NCI-H187 treated with DMSO at 0.1 percent for 48 hours (cell line): ENCODE measurements at regions not wholly inside any gene's neighbourhood (a gene's known extent, or its start where the extent isn't known, plus 50 kb on each side); places are given as distances from the start of the nearest gene placed in this dataset.
"Not testable (repeated sequence)": the region's sequence is repeated elsewhere in the genome, so short reads cannot be mapped to it uniquely, and the experiment has no call there.

Experiments
- DNase-seq: peaks from one replicate; lab custom pipeline; 2025; lab: John Stamatoyannopoulos, UW

- no peak for DNase-seq
These were observed 1286.9 kb downstream of the EPHA7 start for GRCh38 chr6:92132457-92132856.

GRCh38 chr6:92130944-92131343 lies 1288.4 kb downstream of the EPHA7 start:
- no peak for DNase-seq

DNA sequence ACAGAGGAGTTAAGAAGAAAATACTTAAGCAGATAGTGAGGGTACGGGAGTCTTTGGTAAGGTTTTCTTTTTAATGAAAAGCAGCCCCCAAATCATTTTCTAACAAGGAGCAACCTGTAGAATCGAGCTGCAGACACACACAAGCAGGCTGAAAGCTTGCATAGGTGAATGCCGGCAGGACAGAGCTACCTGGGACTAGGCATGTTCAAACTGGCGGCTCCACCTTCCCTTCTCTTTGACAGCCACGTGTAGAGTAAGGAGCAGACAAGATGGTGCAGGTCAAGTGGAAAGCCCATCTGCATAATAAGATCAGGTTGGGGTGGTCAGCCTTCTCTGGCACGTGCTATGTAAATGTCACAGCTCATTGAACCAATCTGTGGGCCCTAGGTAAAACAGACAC lies 1292.4 kb downstream of the EPHA7 start:
- DNase-seq: no peak

- DNase-seq: no peak
These were observed 1293.3 kb downstream of the EPHA7 start for GRCh38 chr6:92126088-92126487.

DNA sequence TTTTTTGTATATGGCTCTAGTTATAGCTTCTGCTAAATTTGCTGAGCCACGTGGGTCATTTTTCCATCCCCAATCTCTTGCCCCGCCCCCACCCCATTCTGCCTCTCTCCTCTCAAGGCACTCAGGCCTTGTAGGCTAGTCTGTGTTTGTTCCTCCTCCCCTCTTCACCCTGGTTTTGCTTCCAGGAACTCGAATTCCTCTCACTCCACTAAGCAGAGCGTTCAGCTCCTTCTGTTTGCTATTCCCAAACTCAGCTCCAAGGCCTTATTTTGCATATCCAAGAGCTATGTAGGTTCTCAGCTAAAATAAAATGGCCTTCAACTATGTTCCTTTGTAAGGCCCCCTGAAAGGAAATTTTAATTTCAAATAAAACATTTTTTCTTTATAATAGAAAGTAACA lies 1293.7 kb downstream of the EPHA7 start:
- no peak for DNase-seq

GRCh38 chr6:92124200-92124651 lies 1295.1 kb downstream of the EPHA7 start:
- DNase-seq: no peak

DNA sequence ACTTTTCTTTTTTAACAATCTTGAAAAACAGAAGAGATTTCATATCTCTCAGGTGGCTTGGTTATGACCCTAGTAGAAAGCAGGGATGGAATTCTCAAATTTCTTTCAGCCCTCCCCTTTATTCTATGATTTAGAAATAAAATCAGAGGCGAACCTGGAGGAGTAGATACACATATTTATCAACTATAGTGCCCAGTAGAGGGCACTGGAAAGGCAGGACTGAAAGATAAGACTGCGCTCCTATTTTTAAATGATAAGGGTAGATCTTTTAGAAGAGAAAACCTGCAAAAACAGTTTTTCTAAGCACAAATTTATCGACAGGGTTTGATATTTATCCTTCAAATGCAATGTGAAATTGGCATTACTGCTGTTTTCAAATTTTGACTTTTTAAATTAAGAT lies 1296.6 kb downstream of the EPHA7 start:
- DNase-seq: no peak

- DNase-seq: no peak
These were observed 1298.1 kb downstream of the EPHA7 start for GRCh38 chr6:92121228-92121627.

GRCh38 chr6:92117800-92118199 lies 1301.6 kb downstream of the EPHA7 start:
- DNase-seq: no peak

DNA sequence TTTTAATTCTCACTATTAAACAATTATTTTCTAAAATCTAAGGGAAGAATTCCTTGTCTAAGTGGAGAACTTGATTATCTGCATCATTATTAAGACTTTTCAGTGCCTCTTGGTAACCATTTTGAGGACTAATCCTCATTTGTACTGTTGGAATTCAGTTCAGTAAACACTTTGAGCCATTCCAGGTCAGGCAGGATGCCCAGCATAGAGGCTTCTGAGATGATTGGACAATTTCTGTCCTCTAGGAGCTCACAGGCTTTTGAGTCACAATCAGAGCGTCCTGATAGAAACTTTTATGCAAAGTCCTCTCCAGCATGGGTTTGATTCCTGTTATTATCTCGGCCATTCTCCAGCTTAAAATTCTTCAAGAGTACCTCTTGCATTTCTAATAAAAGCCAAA lies 1304.6 kb downstream of the EPHA7 start:
- no peak for DNase-seq

DNA sequence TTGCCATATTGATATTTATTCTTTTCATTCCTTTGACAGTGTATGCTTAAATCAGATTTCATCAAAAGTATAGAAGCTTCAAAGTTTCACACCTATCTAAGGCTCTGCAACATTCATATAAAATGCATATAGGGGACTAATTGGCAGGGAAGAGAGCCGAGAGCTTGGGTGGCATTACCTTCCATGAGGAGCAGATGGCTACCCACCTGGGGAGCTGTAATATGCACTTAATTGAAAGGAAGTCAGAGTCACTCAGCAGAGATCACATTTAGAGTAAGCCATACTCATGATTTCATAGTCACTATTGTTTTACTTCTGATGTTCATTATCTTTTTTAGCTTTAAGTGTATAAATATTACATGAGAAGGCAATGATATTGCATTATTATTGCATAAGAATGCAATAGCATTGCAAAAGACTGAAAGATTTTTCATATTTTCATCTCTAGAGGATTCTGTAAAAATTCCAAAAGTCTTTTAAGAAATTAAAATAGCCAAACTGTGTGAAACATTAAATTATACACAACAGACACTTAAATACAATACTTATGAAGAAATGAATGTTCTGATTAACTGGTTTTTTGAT lies 1305.2 kb downstream of the EPHA7 start:
- DNase-seq: no peak

GRCh38 chr6:92111386-92111785 lies 1308.0 kb downstream of the EPHA7 start:
- DNase-seq: no peak

DNA sequence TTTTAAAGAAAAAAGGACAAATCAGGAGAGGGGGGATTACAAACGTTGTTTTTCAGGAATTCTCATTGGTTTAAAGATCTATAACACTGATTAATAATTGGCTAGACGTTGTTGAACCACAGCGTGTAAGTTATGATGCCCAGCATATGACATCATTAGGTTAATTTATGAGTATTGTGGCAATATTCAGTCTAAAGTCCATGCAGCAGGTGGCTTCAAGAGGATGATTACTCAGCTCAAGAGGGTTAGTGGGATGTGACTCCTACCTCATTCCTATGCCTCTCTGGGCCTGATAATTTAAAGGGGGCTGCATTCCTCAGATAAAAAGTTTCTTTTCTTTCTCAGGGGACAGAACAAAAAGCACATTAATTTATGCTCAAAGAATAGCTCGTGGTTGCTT lies 1309.0 kb downstream of the EPHA7 start:
- peak; percentile 4 for DNase-seq

- DNase-seq: no peak
These were observed 1309.4 kb downstream of the EPHA7 start for GRCh38 chr6:92109956-92110355.

GRCh38 chr6:92109256-92109655 lies 1310.1 kb downstream of the EPHA7 start:
- DNase-seq: no peak

DNA sequence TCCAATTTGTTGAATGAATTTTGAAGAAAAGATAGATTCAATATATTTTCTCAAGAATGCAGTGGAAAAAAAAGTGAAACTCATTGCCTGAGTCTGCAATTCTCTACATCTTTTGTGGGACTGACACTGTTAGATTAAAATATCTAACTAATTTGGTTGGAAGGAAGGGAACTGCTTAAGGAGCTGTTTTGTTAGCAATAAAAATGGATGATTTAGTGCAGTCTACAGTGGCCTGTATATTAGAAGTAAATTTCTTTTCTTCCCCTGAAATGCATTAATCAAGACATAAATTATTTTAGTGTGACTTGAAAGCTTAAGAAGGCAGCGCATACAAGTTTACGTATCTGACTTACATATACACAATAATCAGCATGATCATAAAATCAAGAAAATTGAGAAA lies 1332.6 kb downstream of the EPHA7 start:
- DNase-seq: no peak

DNA sequence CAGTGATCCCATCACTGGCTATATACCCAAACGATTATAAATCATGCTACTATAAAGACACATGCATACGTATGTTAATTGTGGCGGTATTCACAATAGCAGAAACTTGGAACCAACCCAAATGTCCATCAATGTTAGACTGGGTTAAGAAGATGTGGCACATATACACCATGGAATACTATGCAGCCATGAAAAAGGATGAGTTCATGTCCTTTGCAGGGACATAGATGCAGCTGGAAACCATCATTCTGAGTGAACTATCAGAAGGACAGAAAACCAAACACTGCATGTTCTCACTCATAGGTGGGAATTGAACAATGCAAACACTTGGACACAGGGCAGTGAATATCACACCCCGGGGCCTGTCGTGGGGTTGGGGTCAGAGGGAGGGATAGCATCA lies 1335.4 kb downstream of the EPHA7 start:
- DNase-seq: not testable (repeated sequence)

DNA sequence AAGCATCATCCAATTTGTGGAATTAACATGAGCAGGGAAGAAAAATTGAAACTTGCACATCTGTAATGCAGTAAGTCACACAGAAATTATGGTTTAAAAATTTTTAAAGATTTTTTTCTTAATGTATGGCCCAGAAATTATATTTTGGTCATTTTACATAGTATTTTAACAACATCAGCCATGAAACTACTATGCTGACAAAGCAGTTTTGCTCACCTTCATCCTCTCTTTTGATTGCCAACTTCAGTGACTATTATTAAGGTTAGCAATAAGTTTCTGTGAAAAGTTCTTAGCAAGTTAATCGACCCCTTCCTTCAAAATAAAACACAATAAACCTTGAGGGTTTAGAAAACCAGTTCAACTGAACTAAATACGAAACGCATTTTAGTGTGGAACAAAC lies 1347.0 kb downstream of the EPHA7 start:
- DNase-seq: no peak

DNA sequence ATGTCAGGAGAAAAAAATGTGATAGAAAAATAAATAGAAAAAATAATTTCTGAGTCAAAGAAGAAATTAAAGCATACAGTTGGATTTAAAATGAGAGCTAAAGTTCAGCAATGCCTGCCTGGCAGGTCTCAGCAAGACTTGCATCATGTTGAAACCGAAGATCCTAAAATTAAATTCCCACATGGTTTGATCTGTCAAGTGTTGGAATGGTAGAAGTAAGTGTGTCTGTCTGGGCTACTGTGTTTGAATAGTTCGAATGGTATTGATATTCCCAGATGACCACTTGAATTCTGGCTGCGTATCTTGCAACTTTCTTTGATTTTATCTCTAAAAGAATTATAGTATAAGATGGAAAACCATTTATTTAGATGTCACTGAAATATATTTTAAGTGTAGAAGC lies 1349.6 kb downstream of the EPHA7 start:
- no peak for DNase-seq

DNA sequence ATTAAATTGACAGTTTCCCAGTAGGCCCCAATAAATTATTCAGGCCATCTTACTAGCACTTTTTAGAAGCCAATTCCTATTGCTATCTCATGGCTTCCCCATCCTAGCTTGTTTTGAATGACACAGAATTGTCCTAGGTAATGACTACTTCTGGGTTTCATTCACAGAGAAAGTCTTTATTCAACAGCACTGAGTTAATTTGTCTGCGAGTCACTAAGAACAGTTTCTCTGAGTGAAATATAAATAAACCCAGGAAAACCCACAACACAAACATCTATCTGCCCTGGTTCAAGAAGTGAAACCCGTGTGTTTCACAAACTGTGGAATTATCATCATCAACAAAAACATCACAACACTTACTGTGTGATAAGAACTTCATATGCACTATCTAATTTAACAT lies 1366.8 kb downstream of the EPHA7 start:
- DNase-seq: no peak

DNA sequence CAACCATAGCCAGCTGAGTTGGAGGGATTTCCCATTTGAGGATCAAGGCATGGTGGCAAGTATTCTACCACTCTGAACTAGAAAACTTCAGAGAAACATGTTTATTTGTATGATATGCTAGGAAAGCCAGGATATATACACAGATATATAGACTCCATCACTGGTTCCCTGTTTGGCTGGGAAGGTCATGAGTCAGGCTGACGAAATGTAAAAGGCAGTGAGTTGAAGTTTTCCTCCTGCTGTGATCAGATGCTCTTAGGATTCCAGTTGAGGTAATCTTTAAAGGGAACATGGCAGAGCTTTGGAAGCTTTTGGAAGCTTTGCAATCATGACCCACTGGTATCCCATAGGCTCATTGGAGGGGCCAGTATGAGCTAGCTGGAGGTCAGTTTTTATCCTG lies 1369.1 kb downstream of the EPHA7 start:
- no peak for DNase-seq

- no peak for DNase-seq
These were observed 1371.5 kb downstream of the EPHA7 start for GRCh38 chr6:92047860-92048259.

DNA sequence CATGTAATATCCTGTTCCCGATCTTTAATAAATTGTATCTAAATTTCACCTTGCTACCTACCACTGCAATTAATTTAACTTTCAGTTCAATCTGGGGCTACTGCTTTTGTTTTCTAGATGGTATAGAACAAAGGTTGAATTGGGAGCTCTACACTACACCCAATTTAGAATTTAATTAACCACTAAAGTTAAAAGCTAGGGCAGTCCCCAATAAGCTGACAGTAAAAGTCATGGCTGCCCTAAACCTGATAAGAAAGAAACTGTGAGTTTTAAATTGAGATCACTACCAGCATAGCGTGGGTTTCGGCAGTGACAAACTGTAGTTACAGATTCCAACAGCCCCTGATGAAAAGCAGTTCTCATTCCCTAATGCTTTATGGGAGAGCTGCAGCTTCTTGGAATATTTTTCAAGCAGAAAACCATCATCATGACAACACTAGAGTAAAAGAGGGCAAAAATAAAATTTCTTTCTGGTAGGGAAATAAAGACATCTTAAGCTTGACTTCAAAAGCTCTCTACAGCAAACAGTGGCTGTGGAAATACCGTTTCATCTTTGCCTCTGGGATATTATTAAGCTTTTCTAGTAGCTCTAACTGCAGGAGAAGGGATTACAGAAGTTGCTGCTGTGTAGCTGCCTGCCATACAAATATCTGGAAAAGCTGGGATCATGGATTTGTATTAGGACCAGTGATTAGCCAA lies 1372.1 kb downstream of the EPHA7 start:
- no peak for DNase-seq

GRCh38 chr6:92044312-92044711 lies 1375.0 kb downstream of the EPHA7 start:
- no peak for DNase-seq
